Gastrocnemius medialis (tissue), 4 donors: ENCODE measurements at regions not wholly inside any gene's neighbourhood (a gene's known extent, or its start where the extent isn't known, plus 50 kb on each side); places are given as distances from the start of the nearest gene placed in this dataset.

Experiments
- ATAC-seq, 2 donors: fragments of 150-250 bp; one replicate each; pipeline ENCODE4 v1.9.1; 2016
- DNase-seq, 2 donors: peaks; one replicate each; pipeline ENCODE4 v3.0.0-alpha.2; 2019
- H3K27ac ChIP-seq, 4 donors: fragments of 200-600 bp; sonication (generic); 1 replicate in 1 of 4; 2 replicates in 3 of 4; pipeline ENCODE4 v1.5.1; 2016 to 2018; ENCODE audit warnings: mild to moderate bottlenecking in 2 of 4, moderate library complexity in 1 of 4
- H3K27me3 ChIP-seq, 3 donors: fragments of 200-600 bp; sonication (generic) in 2 of 3; 1 replicate in 1 of 3; 2 replicates in 2 of 3; pipeline versions ENCODE4 v1.5.1 to v1.6.0; 2016 to 2019; ENCODE audit warnings: mild to moderate bottlenecking in 1 of 3, moderate library complexity in 1 of 3
- H3K36me3 ChIP-seq, 2 donors: fragments of 200-600 bp; sonication (generic) in 1 of 2; one replicate each; pipeline ENCODE4 v1.5.1; 2017 to 2018
- H3K4me1 ChIP-seq, 2 donors: fragments of 200-600 bp; sonication (generic) in 1 of 2; one replicate each; pipeline ENCODE4 v1.5.1; 2016 to 2017; ENCODE audit warnings: mild to moderate bottlenecking in 2 of 2
- H3K4me3 ChIP-seq, 4 donors: fragments of 200-600 bp; sonication (generic) in 3 of 4; 1 replicate in 1 of 4; 2 replicates in 3 of 4; pipeline ENCODE4 v1.5.1; 2016 to 2019; ENCODE audit warnings: mild to moderate bottlenecking in 2 of 4
- H3K9me3 ChIP-seq, 3 donors: fragments of 200-600 bp; sonication (generic) in 2 of 3; 1 replicate in 1 of 3; 2 replicates in 2 of 3; pipeline ENCODE4 v1.5.1; 2016 to 2019
- POLR2A ChIP-seq, 2 donors: fragments of 450-650 bp; IDR thresholded peaks; one replicate each; pipeline ENCODE4 v1.6.1; 2017; ENCODE audit warnings: antibody characterized with exemption in 2 of 2, mild to moderate bottlenecking in 2 of 2, moderate library complexity in 2 of 2
- in situ Hi-C, 4 donors: fragments of 200-750 bp; cut with MboI; loops; one replicate each; pipeline versions ENCODE4 v1.15.0 to v1.8.0; 2017; ENCODE audit warnings: low sequenced_read_pairs in 4 of 4
- intact Hi-C: fragments of 100-400 bp; cut with DNase I; formaldehyde crosslinking; loops from one replicate; pipeline ENCODE4 v1.15.1; 2023; ENCODE audit warnings: low total_unique reads
- TF ChIP-seq, protein P1 (sequence below), 5 experiments: fragments of 450-650 bp in 3 of 5; fragments of 200-600 bp in 2 of 5; sonication (generic) in 2 of 5; IDR thresholded peaks in 4 of 5; conservative IDR thresholded peaks in 1 of 5; 1 replicate in 4 of 5; 2 replicates in 1 of 5; pipeline ENCODE4 v1.5.1; 2016 to 2019; ENCODE audit warnings: antibody characterized with exemption in 5 of 5, mild to moderate bottlenecking in 3 of 5, moderate library complexity in 3 of 5

DNA sequence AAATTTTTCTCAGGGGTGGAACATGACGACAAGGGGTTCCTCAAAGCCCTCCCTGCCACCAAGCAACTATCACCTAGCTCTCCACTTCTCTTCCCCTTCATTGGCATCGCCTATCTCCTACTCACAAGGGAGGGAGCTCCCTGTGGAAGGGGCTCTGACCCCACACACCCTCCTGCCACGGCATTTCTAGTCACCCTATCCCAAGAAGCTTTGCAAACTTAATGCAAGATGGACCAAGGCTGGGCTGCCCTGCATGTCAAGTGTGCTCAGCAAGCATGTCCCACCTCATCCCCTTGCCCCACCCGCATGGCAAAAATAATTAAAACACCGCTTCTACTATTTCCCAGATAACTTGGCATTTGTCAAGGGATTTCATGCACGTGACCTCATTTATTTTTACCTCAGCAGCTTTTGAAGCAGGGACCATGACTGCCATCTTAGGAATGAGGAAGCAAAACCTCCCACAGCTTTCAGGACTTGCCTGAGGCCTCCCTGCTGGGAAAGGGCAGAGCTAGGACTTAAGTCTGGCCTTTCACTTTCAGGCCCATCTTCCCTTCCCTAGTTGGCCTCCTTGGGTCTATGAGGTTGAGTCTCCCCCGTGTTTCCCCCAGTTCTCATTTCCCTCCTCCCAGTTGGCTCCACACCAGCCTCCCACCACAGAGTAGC, 161.3 kb downstream of the TSEN15 start:
- DNase-seq (no peak), ATAC-seq (no peak)
- TF ChIP-seq, protein P1, sequence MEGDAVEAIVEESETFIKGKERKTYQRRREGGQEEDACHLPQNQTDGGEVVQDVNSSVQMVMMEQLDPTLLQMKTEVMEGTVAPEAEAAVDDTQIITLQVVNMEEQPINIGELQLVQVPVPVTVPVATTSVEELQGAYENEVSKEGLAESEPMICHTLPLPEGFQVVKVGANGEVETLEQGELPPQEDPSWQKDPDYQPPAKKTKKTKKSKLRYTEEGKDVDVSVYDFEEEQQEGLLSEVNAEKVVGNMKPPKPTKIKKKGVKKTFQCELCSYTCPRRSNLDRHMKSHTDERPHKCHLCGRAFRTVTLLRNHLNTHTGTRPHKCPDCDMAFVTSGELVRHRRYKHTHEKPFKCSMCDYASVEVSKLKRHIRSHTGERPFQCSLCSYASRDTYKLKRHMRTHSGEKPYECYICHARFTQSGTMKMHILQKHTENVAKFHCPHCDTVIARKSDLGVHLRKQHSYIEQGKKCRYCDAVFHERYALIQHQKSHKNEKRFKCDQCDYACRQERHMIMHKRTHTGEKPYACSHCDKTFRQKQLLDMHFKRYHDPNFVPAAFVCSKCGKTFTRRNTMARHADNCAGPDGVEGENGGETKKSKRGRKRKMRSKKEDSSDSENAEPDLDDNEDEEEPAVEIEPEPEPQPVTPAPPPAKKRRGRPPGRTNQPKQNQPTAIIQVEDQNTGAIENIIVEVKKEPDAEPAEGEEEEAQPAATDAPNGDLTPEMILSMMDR (IDR thresholded peaks at IDR 0.05 in 4 of 5, conservative IDR thresholded peaks at IDR 0.05 in 1 of 5): no peak
- no peak for TF ChIP-seq POLR2A (IDR thresholded peaks at IDR 0.05)
- intact Hi-C loops (no loop called here), in situ Hi-C loops (no loop called here)
- Histone ChIP-seq H3K27ac (no peak overlapping the region), H3K36me3 (no peaks in the 10 kb centered on the region), H3K9me3 (no peaks in the 10 kb centered on the region), H3K27me3 (no peaks in the 10 kb centered on the region), H3K4me3 (no peak overlapping the region), H3K4me1 (peaks cover 0 to 7% of the 10 kb centered on the region in 2 donors)

- ATAC-seq (no peak), DNase-seq (no peak)
- in situ Hi-C loops: no loop called here
- TF ChIP-seq, protein P1 (IDR thresholded peaks at IDR 0.05 in 4 of 5, conservative IDR thresholded peaks at IDR 0.05 in 1 of 5): no peak
- no peak for TF ChIP-seq POLR2A (IDR thresholded peaks at IDR 0.05)
- no peaks in the 10 kb centered on the region for H3K9me3 ChIP-seq
- H3K36me3 ChIP-seq: no peaks in the 10 kb centered on the region
- intact Hi-C loops: no loop called here
- peaks cover 0 to 7% of the 10 kb centered on the region in 2 donors for H3K4me1 ChIP-seq
- H3K4me3 ChIP-seq: no peak overlapping the region
- H3K27me3 ChIP-seq: no peaks in the 10 kb centered on the region
- no peak overlapping the region for H3K27ac ChIP-seq
These were observed 162.6 kb downstream of the TSEN15 start for GRCh38 chr1:184214128-184214527.

DNA sequence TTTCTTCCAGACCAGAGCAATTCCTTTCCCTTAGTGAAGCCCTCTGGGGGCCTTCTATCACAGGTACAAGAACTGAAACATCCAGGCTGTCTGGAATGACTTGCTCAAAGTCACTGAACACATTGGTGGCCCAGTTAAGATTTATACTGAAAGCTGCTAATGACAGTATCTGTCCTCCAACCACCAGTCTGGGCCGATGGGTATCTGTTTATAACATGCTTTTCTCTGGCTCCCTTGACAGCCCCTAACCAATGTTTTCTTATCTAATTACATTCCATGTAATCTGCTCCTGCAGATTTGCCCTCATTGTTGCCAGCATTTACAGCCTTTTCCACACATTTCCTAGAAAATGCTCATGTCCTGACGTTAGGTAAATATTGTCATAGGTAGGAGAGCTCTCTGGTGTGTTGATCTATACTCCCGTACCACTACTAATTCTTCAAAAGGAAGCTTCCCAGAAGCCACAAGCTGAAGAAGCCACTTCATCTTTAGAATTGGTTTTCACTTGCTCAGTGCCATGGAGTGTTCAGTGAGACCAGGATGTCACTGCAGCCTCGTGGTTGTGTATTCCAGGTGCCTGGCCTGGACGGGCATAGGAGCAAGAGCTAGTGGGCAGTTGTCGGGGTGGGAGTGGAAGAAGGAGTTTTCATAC, 163.9 kb downstream of the TSEN15 start:
- no peak overlapping the region for H3K27ac ChIP-seq
- no peak for DNase-seq
- peaks cover 0 to 3% of the 10 kb centered on the region in 2 donors for H3K4me1 ChIP-seq
- H3K9me3 ChIP-seq: no peaks in the 10 kb centered on the region
- intact Hi-C loops (no loop called here), in situ Hi-C loops (no loop called here)
- no peaks in the 10 kb centered on the region for H3K36me3 ChIP-seq
- no peaks in the 10 kb centered on the region for H3K27me3 ChIP-seq
- H3K4me3 ChIP-seq: no peak overlapping the region
- TF ChIP-seq, protein P1 (IDR thresholded peaks at IDR 0.05 in 4 of 5, conservative IDR thresholded peaks at IDR 0.05 in 1 of 5): no peak
- TF ChIP-seq POLR2A (IDR thresholded peaks at IDR 0.05): no peak
- ATAC-seq: no peak

- no peaks in the 10 kb centered on the region for H3K4me1 ChIP-seq
- intact Hi-C loops: no loop called here
- H3K9me3 ChIP-seq: no peaks in the 10 kb centered on the region
- no peak overlapping the region for H3K4me3 ChIP-seq
- H3K27ac ChIP-seq: no peak overlapping the region
- in situ Hi-C loops: no loop called here
- ATAC-seq (no peak), DNase-seq (no peak)
- H3K36me3 ChIP-seq: no peaks in the 10 kb centered on the region
- no peaks in the 10 kb centered on the region for H3K27me3 ChIP-seq
- TF ChIP-seq POLR2A (IDR thresholded peaks at IDR 0.05): no peak
- TF ChIP-seq, protein P1 (IDR thresholded peaks at IDR 0.05 in 4 of 5, conservative IDR thresholded peaks at IDR 0.05 in 1 of 5): no peak
These were observed 167.0 kb downstream of the TSEN15 start for GRCh38 chr1:184218458-184219075.
